Nephron (organoid): ENCODE measurements at regions not wholly inside any gene's neighbourhood (a gene's known extent, or its start where the extent isn't known, plus 50 kb on each side); places are given as distances from the start of the nearest gene placed in this dataset.
A peak's percentile ranks its signal among the peaks of the same experiment; 100 is the strongest.

Experiments used
- H3K27ac Mint-ChIP-seq, 3 experiments: 2 replicates each; pipeline ENCODE4 v1.8.0; 2020; ENCODE audit warnings: mixed read lengths in 3 of 3, mild to moderate bottlenecking in 2 of 3, moderate library complexity in 1 of 3
- H3K27me3 Mint-ChIP-seq: 2 replicates; pipeline ENCODE4 v1.8.0; 2021; ENCODE audit warnings: low read depth, mild to moderate bottlenecking, moderate library complexity, mixed read lengths
- H3K36me3 Mint-ChIP-seq: 2 replicates; pipeline ENCODE4 v1.8.0; 2020; ENCODE audit warnings: low read depth, mixed read lengths
- H3K4me1 Mint-ChIP-seq: 2 replicates; pipeline ENCODE4 v1.8.0; 2020; ENCODE audit warnings: mixed read lengths
- H3K4me3 Mint-ChIP-seq, 3 experiments: 2 replicates each; pipeline ENCODE4 v1.8.0; 2020; ENCODE audit warnings: mild to moderate bottlenecking in 3 of 3, mixed read lengths in 3 of 3, moderate library complexity in 2 of 3
- H3K9me3 Mint-ChIP-seq: 2 replicates; pipeline ENCODE4 v1.8.0; 2020; ENCODE audit warnings: mixed read lengths
- TF ChIP-seq, protein P1 (sequence below), 3 experiments: fragments of 200-600 bp; sonication (generic); IDR thresholded peaks; one replicate each; pipeline ENCODE4 v1.5.0; 2021; ENCODE audit warnings: antibody characterized with exemption in 3 of 3; ENCODE audit not compliant: unreplicated experiment in 3 of 3

DNA sequence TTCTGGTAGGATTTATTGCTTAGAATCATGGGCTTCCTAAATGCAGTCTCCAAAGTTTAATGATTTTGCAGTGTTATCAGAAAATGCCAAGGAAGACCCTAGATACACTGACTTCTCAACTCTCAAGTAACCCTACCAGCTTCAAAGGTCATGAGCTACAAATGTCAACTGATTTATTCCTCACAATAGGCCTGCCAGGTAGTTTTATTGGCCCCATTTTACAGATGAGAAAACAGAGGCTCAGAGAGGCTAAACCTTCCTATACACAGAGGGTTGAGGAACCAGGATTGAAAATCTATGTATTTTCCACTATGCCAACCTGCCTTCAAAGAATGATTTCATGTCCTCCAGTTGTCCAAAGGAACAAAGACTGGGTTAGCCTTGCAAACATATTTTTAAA is 384.4 kb upstream of the POU3F1 start:
- no peak overlapping the region for H3K4me3 Mint-ChIP-seq
- H3K27me3 Mint-ChIP-seq = peaks cover 13% of the 10 kb centered on the region
- H3K27ac Mint-ChIP-seq = no peak overlapping the region
- TF ChIP-seq, protein P1, sequence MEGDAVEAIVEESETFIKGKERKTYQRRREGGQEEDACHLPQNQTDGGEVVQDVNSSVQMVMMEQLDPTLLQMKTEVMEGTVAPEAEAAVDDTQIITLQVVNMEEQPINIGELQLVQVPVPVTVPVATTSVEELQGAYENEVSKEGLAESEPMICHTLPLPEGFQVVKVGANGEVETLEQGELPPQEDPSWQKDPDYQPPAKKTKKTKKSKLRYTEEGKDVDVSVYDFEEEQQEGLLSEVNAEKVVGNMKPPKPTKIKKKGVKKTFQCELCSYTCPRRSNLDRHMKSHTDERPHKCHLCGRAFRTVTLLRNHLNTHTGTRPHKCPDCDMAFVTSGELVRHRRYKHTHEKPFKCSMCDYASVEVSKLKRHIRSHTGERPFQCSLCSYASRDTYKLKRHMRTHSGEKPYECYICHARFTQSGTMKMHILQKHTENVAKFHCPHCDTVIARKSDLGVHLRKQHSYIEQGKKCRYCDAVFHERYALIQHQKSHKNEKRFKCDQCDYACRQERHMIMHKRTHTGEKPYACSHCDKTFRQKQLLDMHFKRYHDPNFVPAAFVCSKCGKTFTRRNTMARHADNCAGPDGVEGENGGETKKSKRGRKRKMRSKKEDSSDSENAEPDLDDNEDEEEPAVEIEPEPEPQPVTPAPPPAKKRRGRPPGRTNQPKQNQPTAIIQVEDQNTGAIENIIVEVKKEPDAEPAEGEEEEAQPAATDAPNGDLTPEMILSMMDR (IDR thresholded peaks at IDR 0.05; ENCODE audit: unreplicated experiment in 3 of 3) = no peak
- no peaks in the 10 kb centered on the region for H3K9me3 Mint-ChIP-seq
- no peaks in the 10 kb centered on the region for H3K36me3 Mint-ChIP-seq
- no peaks in the 10 kb centered on the region for H3K4me1 Mint-ChIP-seq

DNA sequence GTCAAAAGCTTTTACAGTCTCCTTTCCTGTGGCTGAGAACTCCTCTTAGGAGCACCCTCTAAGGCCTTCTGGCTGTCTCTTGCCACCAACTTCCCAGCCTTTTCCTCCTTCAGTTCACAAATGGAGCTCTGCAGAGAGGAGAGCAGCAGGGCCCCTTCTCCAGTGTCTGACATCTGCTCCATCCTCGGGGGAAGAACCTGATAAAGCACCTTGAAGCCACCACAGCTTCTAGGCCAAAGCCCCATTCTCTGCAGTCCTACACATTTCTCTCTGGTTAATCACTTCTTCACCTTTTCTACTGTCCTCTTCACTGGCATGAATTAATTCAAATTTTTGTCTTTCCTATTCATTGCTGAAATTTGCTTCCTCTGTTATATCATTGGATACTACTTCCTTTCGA is 378.1 kb upstream of the POU3F1 start:
- Mint-ChIP-seq H3K36me3 (no peaks in the 10 kb centered on the region), H3K27ac (no peak overlapping the region), H3K4me3 (no peak overlapping the region), H3K4me1 (no peaks in the 10 kb centered on the region), H3K9me3 (peaks cover 5% of the 10 kb centered on the region), H3K27me3 (peaks cover 35% of the 10 kb centered on the region)
- TF ChIP-seq, protein P1 (IDR thresholded peaks at IDR 0.05; ENCODE audit: unreplicated experiment in 3 of 3) = no peak

GRCh38 chr1:38420666-38421065 is 374.1 kb upstream of the POU3F1 start:
- TF ChIP-seq, protein P1 (IDR thresholded peaks at IDR 0.05; ENCODE audit: unreplicated experiment in 3 of 3) = no peak
- no peaks in the 10 kb centered on the region for H3K36me3 Mint-ChIP-seq
- peaks cover 22% of the 10 kb centered on the region for H3K27me3 Mint-ChIP-seq
- peaks cover 14% of the 10 kb centered on the region for H3K4me1 Mint-ChIP-seq
- peaks cover 11% of the 10 kb centered on the region for H3K9me3 Mint-ChIP-seq
- H3K27ac Mint-ChIP-seq = no peak overlapping the region
- H3K4me3 Mint-ChIP-seq = no peak overlapping the region

GRCh38 chr1:38418195-38419030 is 371.8 kb upstream of the POU3F1 start:
- Mint-ChIP-seq H3K36me3 (no peaks in the 10 kb centered on the region), H3K4me3 (no peak overlapping the region), H3K27me3 (peaks cover 15% of the 10 kb centered on the region), H3K27ac (peak overlapping the region; percentile 39 to 86 (median 77)), H3K4me1 (peaks cover 14% of the 10 kb centered on the region), H3K9me3 (peaks cover 24% of the 10 kb centered on the region)
- TF ChIP-seq, protein P1 (IDR thresholded peaks at IDR 0.05; ENCODE audit: unreplicated experiment in 3 of 3) = no peak

GRCh38 chr1:38403667-38404066 is 357.1 kb upstream of the POU3F1 start:
- Mint-ChIP-seq H3K36me3 (peaks cover 3% of the 10 kb centered on the region), H3K4me3 (no peak overlapping the region), H3K9me3 (peaks cover 51% of the 10 kb centered on the region), H3K4me1 (no peaks in the 10 kb centered on the region), H3K27ac (no peak overlapping the region), H3K27me3 (peaks cover 5% of the 10 kb centered on the region)
- TF ChIP-seq, protein P1 (IDR thresholded peaks at IDR 0.05; ENCODE audit: unreplicated experiment in 3 of 3) = no peak
